Brain pericyte (primary cell): ENCODE measurements at regions not wholly inside any gene's neighbourhood (a gene's known extent, or its start where the extent isn't known, plus 50 kb on each side); places are given as distances from the start of the nearest gene placed in this dataset.
"Not testable (repeated sequence)": the region's sequence is repeated elsewhere in the genome, so short reads cannot be mapped to it uniquely, and the experiment has no call there.

Experiments
- DNase-seq: peaks from one replicate; pipeline ENCODE4 v3.0.0-alpha.2; 2012; ENCODE audit warnings: low read depth, low spot score

GRCh38 chr18:10141559-10141958, 227.7 kb downstream of the VAPA start:
- DNase-seq = no peak

- no peak for DNase-seq
These were observed 228.2 kb downstream of the VAPA start for GRCh38 chr18:10142056-10142455.

GRCh38 chr18:10142496-10143160, 228.8 kb downstream of the VAPA start:
- no peak for DNase-seq

GRCh38 chr18:10143596-10143995, 229.8 kb downstream of the VAPA start:
- DNase-seq = no peak

GRCh38 chr18:10145546-10145945, 231.7 kb downstream of the VAPA start:
- DNase-seq = no peak

GRCh38 chr18:10147226-10147625, 233.4 kb downstream of the VAPA start:
- DNase-seq = no peak

DNA sequence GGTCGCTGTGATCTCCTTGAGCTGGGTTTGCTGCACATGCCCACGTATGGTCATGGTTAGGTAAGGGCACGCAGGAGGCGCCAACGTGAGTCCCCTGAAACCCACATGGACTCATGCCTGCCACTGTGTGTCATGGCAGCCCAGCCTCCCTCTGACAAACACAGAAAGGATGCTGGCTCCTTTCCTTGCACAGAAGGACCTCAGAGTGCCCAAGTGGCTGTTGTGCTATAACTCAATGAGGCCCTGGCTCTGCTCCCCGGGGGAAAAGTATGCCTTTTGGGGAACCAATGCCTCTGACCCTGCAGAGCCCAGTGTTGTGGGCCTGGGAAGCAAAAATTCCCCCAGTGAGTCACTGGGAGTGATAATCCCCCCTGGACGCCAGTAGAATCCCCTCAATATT, 233.9 kb downstream of the VAPA start:
- no peak for DNase-seq

- DNase-seq = no peak
These were observed 234.5 kb downstream of the VAPA start for GRCh38 chr18:10148189-10148929.

DNA sequence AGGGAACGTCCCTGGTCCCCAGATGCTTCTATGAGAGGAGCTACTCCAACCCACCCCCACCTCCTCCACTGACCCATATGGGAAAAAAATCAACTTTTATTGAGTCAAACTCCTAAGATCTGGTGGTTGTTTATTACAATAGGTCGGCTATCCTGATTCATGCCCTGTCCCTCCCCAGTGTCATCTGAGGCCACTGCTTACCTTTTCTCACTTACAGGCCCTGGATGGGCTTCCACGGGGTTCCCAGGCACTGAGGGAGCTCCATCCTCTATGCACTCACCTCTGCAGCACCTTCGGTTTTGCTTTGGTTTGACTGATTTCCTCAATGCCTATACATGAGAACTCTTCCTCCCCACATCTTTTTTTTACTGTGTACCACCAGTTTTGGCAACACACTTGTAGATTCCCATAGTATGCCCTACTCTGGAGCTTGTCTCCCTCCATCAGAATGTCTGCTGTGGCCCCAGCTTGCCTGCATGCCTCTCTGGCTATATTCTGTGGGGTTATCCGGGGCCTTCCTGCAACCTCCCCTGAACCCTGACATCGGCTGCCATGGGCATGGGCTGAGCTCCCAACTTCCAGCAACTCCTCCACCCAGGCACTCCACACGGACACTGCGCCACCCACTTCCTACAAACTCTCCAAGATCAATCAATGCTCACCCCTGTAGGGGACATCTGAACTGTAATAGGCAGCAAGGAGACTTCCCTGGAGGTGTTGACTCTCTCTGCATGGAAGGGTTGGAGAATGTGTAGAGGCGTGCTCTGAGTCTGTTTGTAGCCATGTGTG, 236.1 kb downstream of the VAPA start:
- no peak for DNase-seq

GRCh38 chr18:10150576-10150975, 236.8 kb downstream of the VAPA start:
- not testable (repeated sequence) for DNase-seq

DNA sequence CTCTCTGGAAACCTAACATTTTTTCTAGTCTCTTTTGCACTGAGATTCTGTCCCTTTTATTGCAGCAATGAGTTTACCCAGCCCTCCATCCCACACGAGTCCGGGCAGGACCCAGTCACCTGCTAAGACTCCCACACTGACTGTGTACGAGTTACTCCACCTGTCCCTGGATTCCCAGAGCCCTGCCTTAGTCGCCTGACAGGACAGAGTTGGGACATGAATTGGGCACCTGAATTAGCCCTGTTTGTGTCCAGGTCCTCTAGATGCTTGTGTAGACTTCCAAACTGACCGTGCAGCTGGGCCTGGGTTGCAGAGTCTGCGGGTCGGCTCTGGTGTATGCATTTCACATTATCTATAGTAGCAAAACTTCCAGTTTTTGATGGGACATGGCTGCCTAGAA, 238.7 kb downstream of the VAPA start:
- DNase-seq = no peak

DNA sequence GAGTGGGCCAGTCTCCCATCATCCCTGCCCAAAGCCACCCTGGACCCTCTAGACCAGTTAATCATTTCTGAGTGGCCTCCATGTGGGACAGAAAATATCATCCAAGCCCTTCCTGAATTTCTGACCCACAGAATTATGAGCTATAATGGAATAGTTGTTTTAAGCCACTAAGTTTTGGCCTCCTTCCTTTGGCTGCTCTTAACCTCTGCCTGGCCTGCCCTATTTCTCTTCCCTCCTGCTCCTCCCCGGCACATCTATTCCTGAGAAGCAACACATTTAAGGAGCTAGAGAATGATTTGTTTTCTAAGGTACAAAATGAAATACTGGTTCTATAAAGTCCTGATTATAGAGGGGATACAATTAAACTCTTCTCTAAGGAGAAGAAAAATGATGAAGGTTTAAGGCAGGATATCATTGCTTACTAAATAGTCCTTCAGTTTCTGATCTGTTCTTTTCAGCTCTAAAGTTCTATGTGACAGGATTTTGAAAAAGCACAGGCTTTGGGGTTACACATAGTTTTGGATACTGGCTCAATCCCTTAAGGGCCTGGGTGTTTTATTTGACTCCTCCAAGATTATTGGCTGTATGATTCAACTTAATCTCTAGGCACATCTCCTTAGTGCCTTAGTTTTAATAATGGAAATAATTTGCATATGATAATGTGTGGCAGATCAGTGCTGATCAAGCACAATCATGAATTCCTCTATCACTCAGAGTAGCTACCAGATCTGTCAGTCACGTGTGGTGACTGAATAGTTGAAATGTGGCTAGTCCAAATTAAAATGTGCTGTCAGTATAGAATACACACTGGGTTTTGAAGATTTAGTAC, 240.3 kb downstream of the VAPA start:
- no peak for DNase-seq

DNA sequence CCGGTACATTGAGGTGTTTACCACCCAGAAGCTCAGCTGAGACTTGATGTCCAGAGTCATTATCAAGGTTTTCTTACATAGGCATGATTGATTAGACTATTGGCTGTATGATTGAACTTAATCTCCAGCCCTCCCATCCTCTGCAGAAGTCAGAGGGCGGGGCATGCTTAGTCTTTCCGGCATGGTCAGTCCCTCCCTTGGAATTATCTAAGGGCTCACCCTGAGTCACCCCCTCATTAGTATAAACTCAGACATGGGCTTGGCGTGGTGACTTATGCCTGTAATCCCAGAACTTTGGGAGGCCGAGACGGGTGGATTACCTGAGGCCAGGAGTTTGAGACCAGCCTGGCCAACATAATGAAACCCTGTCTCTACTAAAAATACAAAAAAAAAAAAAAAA, 243.9 kb downstream of the VAPA start:
- no peak for DNase-seq

GRCh38 chr18:10160251-10160650, 246.4 kb downstream of the VAPA start:
- DNase-seq = no peak

DNA sequence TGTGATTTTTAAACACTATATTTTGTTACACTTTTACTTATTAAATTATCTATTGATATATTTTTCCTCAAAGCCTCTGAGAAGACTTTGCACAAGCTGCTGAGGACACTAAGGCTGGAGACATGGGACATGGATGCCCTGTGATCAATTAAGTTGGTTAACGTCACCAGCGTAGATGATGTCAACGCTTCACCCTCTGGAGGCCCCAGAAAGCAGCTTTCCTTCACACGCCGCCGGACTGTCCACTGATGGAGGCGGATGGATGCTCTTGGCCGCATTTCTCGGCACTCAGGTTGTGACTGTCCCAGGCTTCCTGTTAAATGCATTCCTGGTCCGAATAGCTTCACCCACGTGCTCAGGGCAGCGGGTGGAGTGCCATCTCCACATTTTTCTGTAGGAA, 247.5 kb downstream of the VAPA start:
- no peak for DNase-seq

GRCh38 chr18:10162340-10162739, 248.5 kb downstream of the VAPA start:
- no peak for DNase-seq

- no peak for DNase-seq
These were observed 250.7 kb downstream of the VAPA start for GRCh38 chr18:10164271-10165071.

DNA sequence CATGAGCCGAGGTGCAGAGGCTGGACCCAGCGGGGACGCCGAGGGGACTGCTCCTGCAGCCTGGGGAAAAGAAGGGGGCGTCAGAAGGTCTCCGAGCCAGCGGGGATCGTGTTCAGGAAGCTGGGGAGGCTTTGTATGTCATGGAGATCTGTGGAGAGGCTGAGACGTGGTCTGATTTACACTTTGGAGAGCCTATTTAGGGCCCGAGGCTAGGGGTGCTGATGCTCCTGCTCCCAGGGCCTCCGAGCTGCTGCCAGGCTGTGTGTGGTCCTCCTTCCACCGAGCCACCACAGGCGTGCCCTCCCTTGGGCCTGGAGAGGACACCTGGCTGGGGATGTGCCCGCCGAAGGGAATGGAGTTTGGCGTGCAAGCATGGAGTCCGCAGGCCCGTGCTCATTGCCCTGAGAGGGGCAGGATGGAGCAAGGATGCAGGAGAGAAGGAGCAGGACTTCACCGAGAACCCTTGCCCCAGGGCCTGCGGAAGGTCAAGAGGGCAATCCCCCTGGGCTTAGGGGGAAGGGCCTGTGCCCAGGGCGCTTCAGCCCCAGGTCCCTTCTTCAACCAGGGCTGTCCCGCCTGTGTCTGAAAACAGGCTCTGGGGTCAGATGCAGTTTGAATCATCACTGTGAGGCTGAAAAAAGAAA, 252.5 kb downstream of the VAPA start:
- no peak for DNase-seq

- DNase-seq = no peak
These were observed 253.9 kb downstream of the VAPA start for GRCh38 chr18:10167759-10168158.

GRCh38 chr18:10168477-10168876, 254.7 kb downstream of the VAPA start:
- DNase-seq = no peak
